Suppressor macrophage (primary cell): ENCODE measurements at regions not wholly inside any gene's neighbourhood (a gene's known extent, or its start where the extent isn't known, plus 50 kb on each side); places are given as distances from the start of the nearest gene placed in this dataset.
A peak's percentile ranks its signal among the peaks of the same experiment; 100 is the strongest.

ENCODE experiments used
- DNase-seq, 4 experiments: peaks; one replicate each; pipeline ENCODE4 v3.0.0-alpha.2; 2020 to 2022

DNA sequence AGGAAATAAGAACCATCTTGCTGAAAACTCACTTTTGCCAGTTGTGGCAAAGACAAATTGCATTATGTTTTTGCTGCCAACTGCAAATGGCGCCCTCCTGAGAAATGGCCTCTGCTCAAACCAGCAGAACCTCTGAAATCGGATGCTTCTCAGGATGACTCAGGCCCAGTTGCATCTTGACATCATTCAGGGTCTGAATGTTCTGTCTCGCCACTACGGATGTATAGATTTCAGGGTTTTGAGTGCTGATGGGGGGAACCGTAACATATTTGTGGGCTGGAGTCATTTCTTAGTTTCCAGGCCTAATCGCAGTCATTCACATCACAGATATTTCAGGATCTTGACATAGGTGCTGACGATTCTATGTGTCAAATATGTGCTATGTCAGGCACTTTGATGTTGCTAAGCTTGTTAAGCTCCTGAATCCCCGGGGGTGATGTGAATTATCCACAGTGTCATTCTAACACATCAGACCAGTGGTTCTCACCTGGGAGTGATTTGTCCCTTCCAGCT lies 207.1 kb downstream of the NFATC2 start:
- no peak for DNase-seq

DNA sequence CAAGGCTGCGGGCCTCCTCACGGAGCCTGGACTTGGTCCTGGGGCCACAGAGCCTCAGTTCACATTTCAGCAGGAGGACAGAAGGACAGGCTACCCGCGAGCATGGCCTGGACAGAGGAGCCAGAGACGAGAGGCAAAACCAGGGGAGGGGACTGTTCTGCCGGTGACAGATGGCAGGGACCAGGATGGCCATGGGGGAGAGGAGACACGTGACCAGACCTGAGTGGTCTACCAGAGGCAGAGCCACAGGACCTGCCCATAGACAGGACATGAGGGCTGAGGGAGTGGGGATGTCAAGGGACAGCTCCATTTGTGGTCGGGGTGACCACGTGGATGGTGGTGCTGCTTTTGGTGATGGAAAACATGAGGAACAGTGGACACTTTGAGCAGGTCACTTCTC lies 207.9 kb downstream of the NFATC2 start:
- DNase-seq = no peak

DNA sequence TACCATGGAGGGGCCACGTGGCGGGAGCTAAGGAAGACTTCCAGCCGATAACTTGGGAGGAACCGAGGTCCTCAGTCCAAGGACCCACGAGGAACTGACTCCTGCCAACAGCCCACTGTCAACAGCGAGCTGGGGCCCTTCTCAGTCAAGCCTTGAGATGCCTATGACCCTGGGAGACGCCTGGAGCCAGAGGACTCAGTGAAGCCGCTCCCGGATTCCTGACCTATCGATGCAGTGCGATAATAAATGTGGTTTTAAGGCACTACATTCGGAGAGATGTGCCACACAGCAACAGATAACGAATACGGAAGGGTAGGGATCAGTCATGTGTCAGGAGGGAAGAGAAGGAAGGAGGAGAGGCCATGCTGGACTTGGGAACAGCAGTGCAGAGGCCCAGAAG lies 208.5 kb downstream of the NFATC2 start:
- no peak for DNase-seq

DNA sequence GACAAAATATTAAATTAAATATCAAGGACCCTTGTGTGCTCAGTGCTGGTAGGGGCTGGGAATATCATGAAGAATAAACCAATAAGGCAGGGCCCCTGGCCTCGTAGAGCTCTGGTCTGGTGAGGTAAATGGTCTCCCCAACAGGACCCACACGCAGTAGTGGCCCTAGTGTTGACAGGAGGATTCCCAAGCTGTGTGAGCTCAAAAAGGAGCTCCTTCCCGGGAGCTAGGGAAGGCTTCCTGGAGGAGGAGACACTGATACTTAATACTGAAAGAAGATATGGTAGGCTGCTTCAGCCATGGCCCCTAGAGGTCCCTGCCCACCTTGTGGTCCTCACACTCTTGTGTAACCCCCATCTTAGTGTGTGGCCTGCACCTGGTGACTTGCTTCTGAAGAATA lies 209.1 kb downstream of the NFATC2 start:
- DNase-seq = no peak

DNA sequence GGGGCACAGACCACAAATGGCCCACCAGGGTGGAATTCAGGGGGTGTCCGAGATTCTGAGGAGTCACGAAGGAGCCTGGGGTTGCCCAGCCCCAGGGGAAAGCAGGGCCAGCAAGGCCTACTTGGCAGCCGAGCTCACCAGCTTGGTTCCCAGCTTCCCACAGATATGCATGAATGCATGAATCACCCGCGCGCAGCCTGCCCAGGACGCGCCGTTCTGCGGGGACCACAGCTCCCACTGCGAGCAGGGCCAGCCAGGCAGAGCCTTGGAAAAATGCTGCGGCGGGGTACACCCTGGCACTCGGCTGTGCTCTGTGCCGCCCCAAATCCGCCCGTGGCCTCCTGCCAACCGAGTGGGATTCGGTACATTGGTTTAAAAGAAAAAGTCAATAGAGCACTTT lies 211.0 kb downstream of the NFATC2 start:
- DNase-seq = no peak

DNA sequence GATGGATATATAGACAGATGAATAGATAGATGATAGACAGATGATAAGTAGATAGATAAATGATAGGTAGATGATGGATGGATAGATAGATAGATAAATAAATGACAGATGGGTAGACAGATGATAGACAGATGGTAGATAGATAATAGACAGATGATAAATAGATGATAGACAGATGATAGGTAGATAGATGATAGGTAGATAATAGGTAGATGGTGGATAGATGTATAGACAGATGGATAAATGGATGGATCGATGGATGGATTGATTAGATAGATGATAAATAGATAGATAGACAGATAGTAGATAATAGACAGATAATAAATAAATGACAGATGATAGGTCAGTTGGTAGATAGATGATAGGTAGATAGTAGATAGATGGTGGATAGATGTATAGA lies 212.7 kb downstream of the NFATC2 start:
- no peak for DNase-seq

DNA sequence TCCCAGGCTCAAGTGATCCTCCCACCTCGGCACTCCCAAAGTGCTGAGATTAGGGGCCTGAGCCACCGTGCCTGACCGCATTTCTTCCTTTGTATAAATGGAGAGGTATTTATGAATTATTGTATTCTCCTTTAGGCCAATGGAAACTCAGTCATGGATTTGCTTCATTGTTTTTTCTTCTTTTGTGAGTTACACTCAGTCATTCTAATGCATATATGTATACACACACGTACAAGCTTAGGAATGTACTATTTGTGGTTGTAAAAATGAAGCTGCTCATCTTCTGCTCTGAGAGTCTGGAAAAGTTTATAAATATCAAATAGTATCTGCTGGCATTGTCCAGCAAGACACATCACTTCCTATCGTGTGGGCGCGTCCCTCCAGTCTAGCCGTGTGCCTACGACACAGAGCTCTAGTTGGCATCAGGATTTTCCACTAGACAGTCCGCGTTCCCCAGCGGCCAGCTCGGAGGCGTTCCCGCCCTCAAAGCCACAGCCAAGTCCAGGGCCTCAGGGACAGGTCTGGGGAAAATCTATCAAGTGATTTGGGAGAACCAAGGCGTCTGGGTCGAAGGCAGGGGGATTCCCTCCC lies 215.2 kb downstream of the NFATC2 start:
- peak in 2 of 4 experiments; percentile 12 to 23 for DNase-seq

DNA sequence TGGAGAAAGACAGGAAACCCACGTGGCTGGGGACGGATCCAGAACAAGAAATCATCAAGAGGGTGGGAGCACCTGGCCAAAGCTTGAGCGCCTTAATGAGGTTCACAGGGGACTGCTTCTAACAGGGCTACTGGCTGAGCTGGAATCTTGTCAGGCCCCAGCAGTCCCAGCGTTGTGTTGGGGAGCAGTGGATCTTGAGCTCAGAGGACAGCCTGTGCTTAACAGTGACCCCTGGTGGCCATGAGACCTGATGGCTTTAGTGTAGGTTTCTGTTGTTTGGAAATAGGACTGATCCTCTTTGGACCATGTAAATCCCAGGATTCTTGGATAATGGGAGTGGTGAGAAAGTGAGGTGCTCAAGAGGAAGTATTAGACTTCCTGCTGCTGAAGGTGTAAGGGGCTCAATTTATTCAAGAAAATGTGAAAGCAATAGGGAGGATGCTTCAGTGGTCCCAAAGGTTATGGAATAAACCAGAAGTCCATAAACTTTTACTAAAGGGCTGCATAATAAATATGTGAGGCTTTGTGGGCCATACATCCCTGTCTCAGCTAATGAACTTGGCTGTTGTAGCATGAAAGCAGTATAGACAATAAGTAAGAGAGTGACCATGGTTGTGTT lies 216.2 kb downstream of the NFATC2 start:
- DNase-seq = peak; percentile 27 to 77 (median 50)

DNA sequence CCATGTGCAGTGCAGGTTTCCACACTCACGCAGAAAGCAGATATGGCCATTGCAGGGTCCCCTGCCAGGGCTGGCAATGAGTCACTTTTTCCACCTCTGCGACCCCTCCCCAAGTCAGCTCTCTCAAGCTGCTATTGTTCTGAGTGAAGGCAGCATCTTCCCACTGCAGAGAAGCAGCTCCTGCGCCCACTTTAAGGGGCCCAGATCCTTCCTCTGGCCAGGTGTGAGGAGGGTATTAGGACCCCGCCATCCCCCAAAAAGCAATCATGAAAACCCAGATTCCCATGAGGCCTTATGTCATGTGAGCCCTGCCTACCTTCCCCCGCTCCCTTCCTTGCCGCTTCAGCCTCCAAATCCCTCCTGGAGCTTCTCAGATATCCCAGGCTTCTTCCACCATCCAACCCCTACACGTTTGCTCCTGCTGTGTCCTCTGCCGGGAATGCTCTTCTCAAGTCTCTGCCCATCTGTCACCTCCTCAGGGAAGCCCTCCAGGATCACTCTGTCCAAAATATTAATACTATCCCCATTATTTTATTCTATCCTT lies 220.3 kb downstream of the NFATC2 start:
- DNase-seq = no peak

DNA sequence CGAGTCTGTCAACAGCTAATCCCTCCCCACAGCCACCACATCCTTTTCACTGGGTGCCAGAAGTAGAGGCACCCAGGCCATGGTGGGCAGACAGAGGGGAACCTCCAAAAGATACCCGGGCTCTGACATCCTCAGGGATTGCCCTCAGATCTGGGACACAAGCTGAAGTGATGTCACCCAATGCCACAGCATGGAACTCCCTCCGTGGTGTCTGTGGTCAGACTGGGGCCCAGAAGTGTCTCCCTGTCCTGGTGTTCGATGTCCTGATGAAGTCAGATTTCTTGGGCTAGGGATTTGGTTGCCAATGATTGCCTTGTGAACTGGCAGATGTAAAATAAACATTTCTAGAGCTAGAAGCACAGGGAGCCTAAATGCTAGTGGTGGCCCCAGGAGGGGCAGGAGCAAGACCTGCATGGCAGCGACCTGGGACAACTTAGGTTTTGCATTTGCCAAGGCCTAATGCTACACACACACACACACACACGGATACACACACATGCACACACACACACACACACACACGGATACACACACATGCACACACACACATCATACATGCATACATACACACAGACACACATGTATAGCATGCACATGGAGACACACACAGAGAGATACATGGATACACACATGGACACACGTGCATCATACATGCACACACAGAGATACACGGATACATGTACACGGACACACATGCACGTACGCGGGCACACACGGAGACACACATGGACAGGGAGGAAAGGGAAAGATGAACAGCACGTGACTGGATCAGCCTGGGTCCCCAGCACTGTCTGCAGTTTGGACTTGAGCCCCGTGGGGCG lies 221.0 kb downstream of the NFATC2 start:
- no peak for DNase-seq

DNA sequence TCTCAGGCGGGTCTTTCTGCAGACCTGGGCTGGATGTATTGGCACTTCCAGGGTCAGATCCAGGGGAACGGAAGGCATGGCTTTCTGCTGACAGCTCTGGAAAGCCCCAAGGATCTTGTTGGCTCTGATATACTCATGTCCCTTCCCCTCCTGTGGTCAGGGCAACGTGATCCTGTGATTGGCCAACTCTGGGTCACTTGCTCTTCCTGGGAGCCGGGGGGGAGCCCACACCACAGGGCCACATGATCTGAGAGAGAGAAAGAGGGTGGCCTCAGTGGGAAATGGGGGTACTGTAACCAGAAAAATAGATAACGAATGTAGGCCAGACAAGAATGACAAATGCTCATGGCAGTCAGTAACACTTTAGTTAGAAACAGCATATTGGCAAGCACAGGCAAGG lies 223.0 kb downstream of the NFATC2 start:
- peak in 3 of 4 experiments; percentile 8 to 67 (median 31) for DNase-seq

DNA sequence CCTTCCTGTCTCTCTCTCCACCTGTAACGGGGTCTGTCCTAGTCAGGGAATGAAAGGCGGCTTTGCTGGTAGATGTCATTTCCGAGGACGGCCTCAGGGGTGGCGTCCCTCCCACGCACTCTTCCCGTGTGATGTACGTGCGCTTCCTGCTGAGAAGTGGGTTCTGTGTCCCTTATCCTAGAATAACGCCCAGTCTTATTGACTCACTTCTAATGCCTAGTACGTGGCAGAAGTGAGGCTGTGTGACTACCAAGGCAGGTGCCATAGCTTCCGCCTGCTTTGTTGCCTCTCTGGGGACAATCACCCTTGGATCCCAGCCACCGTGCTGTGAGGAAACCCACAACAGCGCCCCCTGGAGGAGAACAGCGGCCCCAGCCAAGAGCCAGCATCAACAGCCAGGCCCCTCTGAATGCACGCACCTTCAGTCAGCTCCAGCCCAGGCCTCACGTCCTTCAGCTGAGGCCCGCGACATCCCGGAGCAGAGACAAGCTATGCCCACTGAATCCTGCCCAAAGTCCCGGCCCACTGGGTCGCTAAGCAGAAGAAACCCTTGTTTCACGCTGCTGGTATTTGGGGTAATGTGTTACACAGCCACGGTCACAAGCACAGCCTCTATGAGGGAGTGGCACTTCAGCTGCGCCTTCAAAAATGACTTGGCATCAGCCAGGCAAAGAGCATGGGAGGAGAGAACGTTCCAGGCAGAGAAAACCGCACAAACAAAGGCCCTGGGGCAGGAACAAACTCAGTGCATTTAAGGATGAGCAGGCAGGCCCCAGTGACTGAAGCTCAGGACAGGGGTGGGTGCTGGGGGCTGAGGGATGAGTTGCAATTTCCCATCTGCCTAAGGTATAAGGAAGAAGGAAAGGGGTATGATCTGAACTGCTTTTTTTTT lies 224.2 kb downstream of the NFATC2 start:
- peak; percentile 41 to 56 (median 48) for DNase-seq

DNA sequence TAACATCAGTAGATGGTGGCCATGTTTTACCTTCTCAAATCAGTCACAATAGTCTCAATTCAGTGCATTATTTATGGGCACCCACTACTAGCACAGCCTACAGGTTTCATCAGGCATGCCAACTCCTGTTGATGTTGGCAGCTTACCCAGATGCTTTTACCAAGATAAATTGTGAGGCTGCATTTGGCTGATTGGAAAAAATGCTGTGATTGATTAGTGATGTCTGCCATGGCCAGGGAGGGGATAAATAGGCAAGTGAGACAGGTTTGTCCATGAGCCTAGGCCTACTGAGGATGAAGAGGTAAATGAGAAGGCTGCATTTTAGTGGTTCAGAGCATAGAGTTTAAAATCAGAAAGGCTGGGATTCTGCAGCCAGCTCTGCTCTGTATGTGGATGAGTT lies 227.1 kb downstream of the NFATC2 start:
- no peak for DNase-seq

DNA sequence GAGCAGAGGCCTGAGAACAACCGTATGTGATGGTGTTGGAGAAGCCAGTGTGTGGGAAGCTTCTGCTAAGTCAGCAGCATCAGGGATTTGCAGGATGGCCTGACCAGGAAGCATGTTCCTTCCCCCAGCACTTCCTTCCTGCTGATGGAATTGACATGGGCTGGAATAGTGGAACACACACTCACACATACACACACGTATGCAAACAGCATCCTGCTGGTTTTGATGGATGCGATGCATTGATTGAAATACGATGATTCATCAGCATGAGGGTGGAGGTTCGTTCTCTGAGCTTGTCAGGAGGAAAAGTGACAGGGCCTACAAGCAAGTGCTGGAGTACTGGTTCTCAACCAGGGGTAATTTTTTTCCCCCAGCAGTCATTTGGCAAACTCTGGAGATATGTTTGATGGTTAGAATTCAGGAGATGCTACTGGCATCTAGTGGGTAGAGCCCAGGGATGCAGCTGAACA lies 229.1 kb downstream of the NFATC2 start:
- DNase-seq = peak in 3 of 4 experiments; percentile 11 to 24 (median 11)

DNA sequence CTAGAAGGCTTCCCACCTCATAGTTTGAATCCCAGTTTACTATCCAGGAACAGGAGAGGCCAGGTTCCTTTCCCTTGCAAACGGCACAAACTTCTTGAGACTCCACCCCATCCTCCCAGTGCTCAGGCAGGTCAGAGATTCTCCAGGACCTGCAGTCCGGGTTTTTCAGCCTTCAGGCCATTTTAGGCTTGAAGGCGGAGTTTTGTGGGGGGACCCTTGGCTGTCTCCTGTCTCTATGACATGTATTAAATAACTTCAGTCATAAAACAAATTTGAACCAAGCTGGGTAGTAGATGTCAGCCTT lies 230.1 kb downstream of the NFATC2 start:
- no peak for DNase-seq

DNA sequence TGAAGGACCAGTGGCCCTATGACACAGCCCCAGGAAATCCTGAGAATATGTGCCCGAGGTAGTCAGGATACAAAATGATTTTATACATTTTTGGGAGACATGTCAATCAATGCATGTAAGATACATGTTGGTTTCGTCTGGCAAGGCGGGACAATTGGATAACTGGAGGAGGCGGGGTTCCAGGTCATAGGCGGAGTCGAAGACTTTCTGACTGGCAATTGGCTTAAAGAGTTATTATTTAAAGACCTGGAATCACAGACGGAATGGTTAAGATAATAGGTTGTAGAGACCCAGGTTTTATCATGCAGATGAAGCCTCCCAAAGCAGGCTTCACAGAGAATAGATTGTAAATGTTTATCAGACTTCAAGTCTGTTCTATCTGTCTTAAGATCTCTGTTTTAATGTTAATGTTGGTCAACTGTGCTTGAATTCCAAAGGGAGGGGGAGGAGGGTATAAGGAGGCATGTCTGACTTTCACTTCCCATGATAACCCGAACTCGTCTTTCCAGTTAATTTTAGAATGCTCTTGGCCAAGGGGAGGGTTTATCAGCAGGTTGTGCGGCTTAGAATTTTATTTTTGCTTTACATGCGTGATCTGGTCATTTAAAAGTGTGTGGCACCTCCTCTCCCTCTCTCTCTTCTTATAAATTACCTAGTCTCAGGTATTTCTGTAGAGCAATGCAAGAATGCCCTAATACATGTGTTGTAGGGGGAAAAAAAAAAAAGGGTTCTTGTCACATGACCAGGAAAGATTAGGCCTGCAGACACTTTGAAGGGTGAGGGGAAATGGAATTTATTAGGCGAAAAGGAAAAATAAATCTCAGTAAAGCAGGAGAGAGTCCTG lies 230.7 kb downstream of the NFATC2 start:
- peak in 2 of 4 experiments; percentile 8 to 43 for DNase-seq

DNA sequence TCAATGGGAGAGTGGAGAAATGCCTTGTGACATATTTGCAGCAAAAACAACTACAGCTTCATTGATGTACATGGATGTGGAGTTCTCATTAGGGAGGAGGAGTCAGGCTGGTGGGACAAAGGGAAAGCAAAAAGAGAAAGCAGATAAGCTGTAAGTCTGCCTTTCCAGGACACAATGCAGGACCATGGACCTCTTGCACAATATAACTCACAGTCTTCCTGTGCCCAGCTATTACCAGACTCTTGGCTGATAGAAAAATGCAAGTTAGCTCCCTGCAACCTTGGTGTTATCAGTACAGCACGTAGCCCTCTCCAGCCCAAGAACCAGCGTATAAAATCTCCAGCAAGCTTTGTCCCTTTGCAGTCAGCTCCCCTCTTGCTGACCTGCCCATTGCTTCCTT lies 232.3 kb downstream of the NFATC2 start:
- no peak for DNase-seq

DNA sequence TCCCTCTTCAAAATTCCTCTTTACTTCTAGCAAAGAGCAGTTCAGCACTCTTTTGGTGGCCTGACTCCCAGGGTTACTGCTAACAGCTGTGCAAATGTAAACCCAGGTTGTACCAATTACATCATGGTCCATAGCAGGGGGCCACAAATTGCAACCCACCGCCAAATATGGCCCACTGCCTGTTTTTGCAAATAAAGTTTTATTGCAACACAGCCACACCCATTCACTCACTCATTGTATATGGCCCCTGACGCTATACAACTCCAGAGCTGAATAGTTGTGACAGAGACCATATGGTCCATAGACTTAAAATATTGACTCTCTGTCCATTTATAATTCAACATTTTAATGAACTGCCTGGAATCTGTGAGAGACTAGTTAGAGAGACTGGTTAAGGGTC lies 233.4 kb downstream of the NFATC2 start:
- DNase-seq = no peak

DNA sequence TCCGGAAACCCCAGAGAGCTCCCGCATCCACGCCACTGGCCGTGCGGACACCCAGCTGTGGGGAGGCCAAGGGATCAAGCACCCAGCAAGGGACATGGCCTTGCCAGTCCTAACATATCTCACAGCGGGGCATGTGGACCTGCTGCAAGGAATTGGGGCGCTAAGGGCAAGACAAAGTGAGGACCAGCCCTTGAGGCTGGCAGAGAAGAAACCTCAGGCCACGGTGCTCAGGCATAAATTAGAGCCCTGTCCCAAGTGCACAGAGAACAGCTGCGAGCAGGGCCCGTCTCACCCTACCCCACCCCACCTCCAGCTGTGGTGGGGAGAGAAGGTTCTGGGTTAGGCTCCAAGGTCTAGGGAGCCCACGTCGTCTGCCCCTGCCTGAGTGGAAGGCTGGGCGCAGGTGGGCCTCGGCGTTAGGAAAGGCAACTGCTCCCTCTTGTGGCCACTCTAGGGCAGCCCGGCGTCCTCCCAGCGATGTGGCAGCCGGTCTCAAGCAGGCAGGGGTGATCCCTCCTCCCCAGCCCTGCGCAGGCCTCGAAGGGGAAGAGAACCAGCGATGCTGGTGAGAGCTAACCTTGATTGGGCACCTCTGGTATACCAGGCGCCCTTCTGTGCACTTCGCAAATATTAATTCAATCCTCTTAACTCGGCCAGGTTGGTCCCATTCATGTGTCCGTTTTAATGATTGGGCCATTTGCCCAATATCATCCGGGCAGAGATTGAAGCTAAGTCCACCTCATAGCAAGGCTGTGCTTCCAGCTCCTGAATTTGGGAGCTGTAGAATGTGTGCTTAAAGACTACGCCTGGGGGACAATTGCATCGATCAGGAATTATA lies 235.8 kb downstream of the NFATC2 start:
- DNase-seq = peak; percentile 67 to 83 (median 78)

DNA sequence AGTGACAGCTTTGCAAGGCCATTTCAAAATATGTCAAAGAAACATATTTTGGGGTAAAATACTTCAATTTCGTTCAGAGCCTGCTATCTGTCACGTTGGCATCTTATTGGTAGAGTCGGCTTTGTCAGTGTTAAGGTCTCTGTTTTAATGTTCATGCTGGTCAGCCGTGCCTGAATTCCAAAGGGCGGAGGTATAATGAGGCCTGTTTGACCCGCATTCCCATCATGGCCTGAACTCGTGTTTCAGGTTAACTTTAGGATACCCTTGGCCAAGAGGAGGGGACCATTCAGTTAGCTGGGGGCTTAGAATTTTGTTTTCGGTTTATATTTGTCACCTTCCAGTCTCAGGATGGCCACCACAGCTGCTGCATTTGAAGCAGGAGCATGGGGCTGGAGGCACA lies 236.4 kb downstream of the NFATC2 start:
- no peak for DNase-seq
